ENCODE measurements at regions not wholly inside any gene's neighbourhood (a gene's known extent, or its start where the extent isn't known, plus 50 kb on each side); places are given as distances from the start of the nearest gene placed in this dataset.

- no peak for TF ChIP-seq CTCF (IDR thresholded peaks at IDR 0.05; ENCODE audit: low read length)
- TF ChIP-seq EZH2 (IDR thresholded peaks at IDR 0.05; ENCODE audit: borderline replicate concordance, low read length), result no peak
Measured at GRCh38 chr7:35463176-35463700, 209.3 kb upstream of the TBX20 start.

Data from OCI-LY1 (cell line).